GM19099 (cell line): ENCODE measurements at regions not wholly inside any gene's neighbourhood (a gene's known extent, or its start where the extent isn't known, plus 50 kb on each side); places are given as distances from the start of the nearest gene placed in this dataset.

Experiments
- POLR2A ChIP-seq: IDR thresholded peaks from 3 replicates; pipeline ENCODE4 v1.6.1; 2011; ENCODE audit warnings: low read depth; ENCODE audit not compliant: insufficient read length; ENCODE audit errors: extremely low read depth

GRCh38 chr14:34035934-34036250 is 85.0 kb upstream of the EGLN3 start:
- no peak for TF ChIP-seq POLR2A

GRCh38 chr14:34035177-34035933 is 84.5 kb upstream of the EGLN3 start:
- no peak for TF ChIP-seq POLR2A

GRCh38 chr14:34034447-34035176 is 83.7 kb upstream of the EGLN3 start:
- no peak for TF ChIP-seq POLR2A

GRCh38 chr14:34032720-34033119 is 81.8 kb upstream of the EGLN3 start:
- no peak for TF ChIP-seq POLR2A

GRCh38 chr14:34030864-34031263 is 80.0 kb upstream of the EGLN3 start:
- no peak for TF ChIP-seq POLR2A

GRCh38 chr14:34029921-34030334 is 79.1 kb upstream of the EGLN3 start:
- no peak for TF ChIP-seq POLR2A

- TF ChIP-seq POLR2A: no peak
These were observed 77.2 kb upstream of the EGLN3 start for GRCh38 chr14:34027990-34028495.

GRCh38 chr14:34027130-34027989 is 76.5 kb upstream of the EGLN3 start:
- TF ChIP-seq POLR2A: no peak

- no peak for TF ChIP-seq POLR2A
These were observed 74.6 kb upstream of the EGLN3 start for GRCh38 chr14:34025325-34026017.

GRCh38 chr14:34024768-34025144 is 73.9 kb upstream of the EGLN3 start:
- TF ChIP-seq POLR2A: no peak

GRCh38 chr14:34023824-34024767 is 73.2 kb upstream of the EGLN3 start:
- TF ChIP-seq POLR2A: no peak

- TF ChIP-seq POLR2A: no peak
These were observed 70.2 kb upstream of the EGLN3 start for GRCh38 chr14:34021096-34021495.

- no peak for TF ChIP-seq POLR2A
These were observed 69.1 kb upstream of the EGLN3 start for GRCh38 chr14:34020014-34020413.
